ENCODE measurements at regions not wholly inside any gene's neighbourhood (a gene's known extent, or its start where the extent isn't known, plus 50 kb on each side); places are given as distances from the start of the nearest gene placed in this dataset.

- TF ChIP-seq, protein P1, sequence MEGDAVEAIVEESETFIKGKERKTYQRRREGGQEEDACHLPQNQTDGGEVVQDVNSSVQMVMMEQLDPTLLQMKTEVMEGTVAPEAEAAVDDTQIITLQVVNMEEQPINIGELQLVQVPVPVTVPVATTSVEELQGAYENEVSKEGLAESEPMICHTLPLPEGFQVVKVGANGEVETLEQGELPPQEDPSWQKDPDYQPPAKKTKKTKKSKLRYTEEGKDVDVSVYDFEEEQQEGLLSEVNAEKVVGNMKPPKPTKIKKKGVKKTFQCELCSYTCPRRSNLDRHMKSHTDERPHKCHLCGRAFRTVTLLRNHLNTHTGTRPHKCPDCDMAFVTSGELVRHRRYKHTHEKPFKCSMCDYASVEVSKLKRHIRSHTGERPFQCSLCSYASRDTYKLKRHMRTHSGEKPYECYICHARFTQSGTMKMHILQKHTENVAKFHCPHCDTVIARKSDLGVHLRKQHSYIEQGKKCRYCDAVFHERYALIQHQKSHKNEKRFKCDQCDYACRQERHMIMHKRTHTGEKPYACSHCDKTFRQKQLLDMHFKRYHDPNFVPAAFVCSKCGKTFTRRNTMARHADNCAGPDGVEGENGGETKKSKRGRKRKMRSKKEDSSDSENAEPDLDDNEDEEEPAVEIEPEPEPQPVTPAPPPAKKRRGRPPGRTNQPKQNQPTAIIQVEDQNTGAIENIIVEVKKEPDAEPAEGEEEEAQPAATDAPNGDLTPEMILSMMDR (IDR thresholded peaks at IDR 0.05): no peak
- TF ChIP-seq POLR2AphosphoS5 (IDR thresholded peaks at IDR 0.05): no peak
Observed at GRCh38 chr1:71228742-71229365, 148.0 kb upstream of the ZRANB2 start.
